H1 (cell line): ENCODE measurements at regions not wholly inside any gene's neighbourhood (a gene's known extent, or its start where the extent isn't known, plus 50 kb on each side); places are given as distances from the start of the nearest gene placed in this dataset.

Experiments used
- CTCF ChIP-seq, 3 experiments: IDR thresholded peaks; 1 replicate in 2 of 3; 2 replicates in 1 of 3; pipeline versions ENCODE4 v1.5.1 to v1.6.1; 2011; ENCODE audit warnings: low read length in 3 of 3, mild to moderate bottlenecking in 3 of 3, inconsistent platforms in 2 of 3, low read depth in 1 of 3, moderate library complexity in 1 of 3; ENCODE audit not compliant: insufficient read depth in 1 of 3; ENCODE audit errors: control extremely low read depth in 1 of 3
- EP300 ChIP-seq, 2 experiments: IDR thresholded peaks; 1 replicate in 1 of 2; 2 replicates in 1 of 2; pipeline ENCODE4 v1.6.1; 2011 to 2012; ENCODE audit warnings: low read depth in 2 of 2, low read length in 2 of 2, mild to moderate bottlenecking in 2 of 2, borderline replicate concordance in 1 of 2, inconsistent platforms in 1 of 2, moderate library complexity in 1 of 2
- GABPA ChIP-seq: IDR thresholded peaks from 2 replicates; pipeline ENCODE4 v1.6.1; 2011; ENCODE audit warnings: mild to moderate bottlenecking, low read length, moderate library complexity, borderline replicate concordance; ENCODE audit not compliant: insufficient read depth
- KDM5A ChIP-seq: fragments of 200-600 bp; IDR thresholded peaks from 2 replicates; pipeline ENCODE4 v1.7.1; 2012; ENCODE audit warnings: mild to moderate bottlenecking, low read length, inconsistent platforms, mixed read lengths
- MAX ChIP-seq: IDR thresholded peaks from 2 replicates; pipeline ENCODE4 v1.6.1; 2012; ENCODE audit warnings: inconsistent platforms
- NRF1 ChIP-seq: IDR thresholded peaks from 2 replicates; pipeline ENCODE4 v1.6.1; 2011; ENCODE audit warnings: mild to moderate bottlenecking, low read depth, low read length, improper control_type of control experiment
- POLR2A ChIP-seq, 2 experiments: IDR thresholded peaks; 1 replicate in 1 of 2; 2 replicates in 1 of 2; pipeline ENCODE4 v1.6.1; 2011; ENCODE audit warnings: low read depth in 2 of 2, low read length in 2 of 2, mild to moderate bottlenecking in 2 of 2; ENCODE audit errors: control extremely low read depth in 1 of 2
- POLR2AphosphoS5 ChIP-seq: IDR thresholded peaks from 2 replicates; pipeline ENCODE4 v1.6.1; 2011; ENCODE audit warnings: low read depth, low read length
- SP1 ChIP-seq: IDR thresholded peaks from 2 replicates; pipeline ENCODE4 v1.6.1; 2011; ENCODE audit warnings: low read depth, low read length
- TCF12 ChIP-seq: IDR thresholded peaks from 2 replicates; pipeline ENCODE4 v1.6.1; 2011; ENCODE audit warnings: low read depth, mild to moderate bottlenecking, low read length
- YY1 ChIP-seq: IDR thresholded peaks from 2 replicates; pipeline ENCODE4 v1.6.1; 2011; ENCODE audit warnings: low read depth, mild to moderate bottlenecking, low read length
- ZNF274 ChIP-seq: IDR thresholded peaks from 2 replicates; pipeline ENCODE4 v1.7.0; 2012; ENCODE audit warnings: low read length, borderline replicate concordance; ENCODE audit errors: extremely low read depth

GRCh38 chr4:74618166-74618565, 173.2 kb downstream of the AREG start:
- no peak for TF ChIP-seq CTCF (IDR thresholded peaks at IDR 0.05; ENCODE audit: control extremely low read depth in 1 of 3, insufficient read depth in 1 of 3, low read depth in 1 of 3, low read length in 3 of 3)
- TF ChIP-seq GABPA: no peak
- TF ChIP-seq POLR2A (IDR thresholded peaks at IDR 0.05; ENCODE audit: control extremely low read depth in 1 of 2, low read depth in 2 of 2, low read length in 2 of 2): no peak
- no peak for TF ChIP-seq MAX
- no peak for TF ChIP-seq ZNF274
- TF ChIP-seq KDM5A: no peak
- no peak for TF ChIP-seq NRF1
- no peak for TF ChIP-seq POLR2AphosphoS5
- TF ChIP-seq EP300 (IDR thresholded peaks at IDR 0.05; ENCODE audit: borderline replicate concordance in 1 of 2, low read depth in 2 of 2, low read length in 2 of 2): no peak
- TF ChIP-seq YY1: no peak
- TF ChIP-seq TCF12: no peak
- TF ChIP-seq SP1: no peak
